Kidney glomerular epithelial cell (primary cell): ENCODE measurements at regions not wholly inside any gene's neighbourhood (a gene's known extent, or its start where the extent isn't known, plus 50 kb on each side); places are given as distances from the start of the nearest gene placed in this dataset.

Source experiments
- DNase-seq: peaks from one replicate; lab custom pipeline; 2025; lab: John Stamatoyannopoulos, UW

DNA sequence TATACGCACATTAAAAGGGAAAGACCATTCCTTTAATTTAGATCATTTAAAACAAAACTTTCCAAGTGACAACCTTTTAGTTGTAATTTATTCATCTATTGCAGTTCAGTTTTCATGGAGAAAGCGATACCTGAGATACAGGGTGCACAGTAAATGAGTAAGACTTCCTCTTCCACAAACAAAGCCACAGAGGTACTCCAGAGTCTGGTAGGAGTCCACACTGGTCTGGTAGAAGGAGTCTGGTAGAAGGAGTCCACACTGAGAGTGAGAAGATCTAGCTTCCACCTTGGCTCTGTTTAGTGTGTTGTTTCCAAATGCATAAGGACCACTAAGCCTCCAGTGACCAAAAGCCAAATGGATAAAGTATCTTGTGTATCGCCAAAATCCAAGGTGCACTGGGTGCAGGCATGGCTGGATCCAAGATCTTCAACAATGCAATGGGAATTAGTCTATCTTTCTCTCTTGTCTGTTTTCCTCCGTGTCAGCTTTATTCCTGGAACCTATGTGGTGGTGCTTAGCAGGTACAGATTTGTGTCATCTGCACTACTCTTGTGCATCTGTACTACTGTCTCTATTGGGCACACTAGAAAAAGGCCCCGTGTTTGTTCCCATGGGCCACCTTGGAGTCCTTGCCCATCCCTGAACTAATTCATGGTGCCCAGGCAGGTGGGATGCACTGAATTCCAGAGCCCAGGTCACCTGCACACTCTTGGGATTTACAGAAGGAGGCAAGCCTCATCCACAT lies 331.1 kb downstream of the BCL11B start:
- DNase-seq, result no peak

DNA sequence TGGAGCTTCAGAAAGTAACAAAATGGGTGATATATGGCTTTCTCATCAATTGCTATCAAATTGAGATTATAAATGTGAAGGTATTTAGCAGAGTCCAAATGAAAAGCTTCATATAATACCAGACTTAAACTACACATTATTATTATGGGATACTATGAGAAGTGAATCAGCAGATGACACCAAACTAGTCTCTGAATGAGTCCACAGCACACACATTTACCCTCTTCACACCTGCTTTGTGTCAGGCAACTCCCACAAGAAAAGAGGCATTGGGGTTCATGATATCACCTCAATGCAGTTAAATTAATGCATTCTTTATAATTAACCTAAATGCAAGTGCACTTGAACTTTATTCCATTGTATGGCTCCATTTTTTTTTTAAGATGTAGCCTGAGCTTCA lies 330.5 kb downstream of the BCL11B start:
- no peak for DNase-seq

DNA sequence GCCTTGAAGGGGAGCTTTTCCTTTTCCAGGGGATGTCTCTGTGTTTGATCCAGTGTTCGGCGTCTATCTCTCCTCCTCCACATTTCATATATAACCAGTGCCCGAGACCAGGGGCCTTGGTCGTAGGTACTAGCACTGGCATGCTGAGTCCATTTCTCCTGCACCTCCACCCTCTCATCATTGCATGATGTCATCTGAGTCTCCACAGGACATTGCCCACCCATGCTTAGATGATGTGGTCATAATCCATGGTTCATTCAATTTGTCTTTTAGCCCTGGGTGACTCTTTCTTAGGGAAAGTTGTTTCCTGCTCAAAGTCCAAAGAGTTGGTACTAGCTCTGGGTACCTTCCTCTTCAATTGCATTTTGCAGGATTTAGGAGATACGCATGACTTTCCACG lies 328.1 kb downstream of the BCL11B start:
- DNase-seq, result no peak

DNA sequence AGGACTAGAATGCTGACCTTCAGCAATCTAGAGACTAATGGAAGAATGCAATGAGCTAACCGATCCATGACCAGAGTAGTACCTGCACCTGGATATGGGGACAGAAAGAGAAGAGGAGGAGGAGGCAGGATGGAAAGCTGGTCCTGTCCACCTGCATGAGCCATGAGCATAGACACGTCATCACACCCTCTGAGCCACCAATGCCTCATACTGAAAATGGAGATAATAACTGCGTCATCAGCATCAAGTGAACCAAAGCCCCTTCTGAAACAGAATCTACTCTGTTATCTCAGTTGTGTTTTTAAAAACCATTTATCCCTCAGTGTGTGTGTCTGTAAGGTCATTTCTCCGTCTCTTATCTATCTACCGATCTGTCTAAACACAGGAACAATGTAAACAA lies 327.0 kb downstream of the BCL11B start:
- no peak for DNase-seq

DNA sequence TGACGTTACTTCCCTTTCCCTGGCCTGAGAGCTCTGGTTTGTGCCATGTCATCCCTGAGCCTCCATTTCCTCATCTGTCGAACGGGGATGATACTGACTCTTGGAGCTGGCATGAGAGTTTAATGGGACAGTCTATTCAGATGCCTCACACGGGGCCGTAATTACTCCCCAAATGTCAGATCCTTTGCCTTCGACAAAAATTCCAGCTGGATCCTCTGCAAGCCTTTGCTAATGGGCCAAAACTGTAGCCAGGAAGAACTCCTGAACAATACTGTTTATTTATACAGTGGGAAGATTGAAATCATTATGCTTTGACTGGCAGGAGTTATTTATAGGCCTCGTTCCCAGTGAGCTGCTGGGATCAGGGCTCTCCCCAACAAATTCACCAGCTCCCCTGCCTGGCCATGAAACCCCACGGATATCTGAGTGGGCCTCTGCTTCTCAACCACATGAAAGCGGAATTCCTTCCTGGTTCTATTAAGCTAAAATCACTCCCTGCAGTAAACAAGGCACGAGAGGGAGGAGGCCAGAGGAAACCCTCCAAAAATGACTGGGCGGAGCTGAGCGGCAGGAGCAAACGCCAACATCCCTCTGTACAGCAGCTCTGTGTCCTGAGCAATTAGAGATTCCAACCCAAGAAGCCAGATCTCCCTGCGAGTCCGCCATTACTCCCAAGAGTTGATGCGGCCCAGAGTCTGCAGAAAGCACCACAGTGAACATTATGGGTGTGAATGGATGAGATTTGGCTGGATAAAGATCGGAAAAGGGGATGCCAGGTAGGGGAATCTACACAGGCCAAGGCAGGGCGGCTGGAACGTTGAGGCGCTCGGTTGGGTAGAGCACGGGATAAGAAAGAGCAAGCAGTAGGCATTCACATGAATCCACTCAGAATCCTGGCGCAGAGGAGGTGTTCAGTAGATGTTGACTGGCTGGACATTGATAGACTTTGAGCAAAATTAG lies 326.1 kb downstream of the BCL11B start:
- DNase-seq, result no peak

DNA sequence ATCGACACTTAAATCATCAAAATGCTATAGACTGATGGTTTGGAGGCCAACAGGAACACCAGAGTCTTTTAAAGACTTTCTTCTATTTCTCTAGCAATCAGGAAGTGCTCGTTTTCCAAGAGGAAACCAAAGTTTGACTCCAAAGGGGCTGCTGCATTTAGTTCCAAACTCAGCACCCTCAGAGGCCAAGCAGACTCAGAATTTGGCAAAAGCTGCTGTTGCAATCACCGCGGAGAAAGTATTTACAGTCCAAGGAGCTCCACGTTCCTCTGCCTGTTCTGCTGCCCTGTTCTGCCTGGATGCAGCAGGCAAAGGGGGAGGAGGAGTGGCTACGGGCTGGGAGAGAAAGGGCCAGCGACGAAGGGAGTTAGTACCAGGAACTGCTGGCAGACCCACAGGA lies 325.1 kb downstream of the BCL11B start:
- DNase-seq, result peak; percentile 8

DNA sequence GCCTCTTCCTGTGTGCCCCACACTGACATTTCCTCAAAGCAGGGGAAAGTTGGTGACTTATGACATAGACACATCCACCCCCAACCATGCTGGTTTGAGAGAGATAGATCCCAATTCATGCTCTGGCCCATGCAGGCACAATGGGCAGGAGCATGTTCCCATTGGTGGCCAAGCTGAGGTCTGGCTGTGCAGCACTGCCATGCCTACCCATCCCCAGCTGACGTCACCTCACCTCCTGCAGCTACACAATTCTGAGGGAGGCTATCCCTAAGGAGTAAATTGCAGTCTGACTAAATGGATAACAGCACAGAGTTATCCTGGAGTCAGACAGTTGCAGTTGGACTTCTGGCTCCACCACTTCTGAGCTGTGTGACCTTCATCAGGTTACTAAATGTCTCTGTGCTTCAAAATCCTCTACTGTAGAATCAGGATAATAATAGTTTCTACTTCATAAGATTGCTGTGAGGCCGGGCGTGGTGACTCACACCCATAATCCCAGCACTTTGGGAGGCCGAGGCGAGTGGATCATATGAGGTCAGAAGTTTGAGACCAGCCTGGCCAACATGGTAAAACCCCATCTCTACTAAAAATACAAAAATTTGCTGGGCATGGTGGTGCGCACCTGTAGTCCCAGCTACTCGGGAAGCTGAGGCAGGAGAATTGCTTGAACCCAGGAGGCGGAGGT lies 323.9 kb downstream of the BCL11B start:
- no peak for DNase-seq

DNA sequence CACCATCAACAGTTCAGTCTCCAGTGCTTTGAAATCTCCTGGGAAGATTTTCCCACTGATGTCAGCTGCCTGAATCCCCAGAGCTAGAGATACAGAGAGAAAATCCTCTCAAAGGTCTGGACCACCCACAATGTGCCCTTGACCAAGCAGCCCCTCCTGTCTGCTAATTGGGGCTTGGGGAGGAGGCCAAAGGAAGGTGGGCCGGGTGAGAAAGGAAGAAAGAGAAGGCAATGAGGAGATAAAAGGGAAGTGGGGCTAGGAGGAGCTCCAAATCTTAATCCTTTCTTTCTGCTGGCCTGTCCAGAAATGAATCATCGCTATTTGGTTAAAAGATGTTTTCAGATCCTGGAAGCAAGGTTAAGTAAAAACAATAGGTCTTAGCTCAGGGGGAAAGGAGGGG lies 322.9 kb downstream of the BCL11B start:
- no peak for DNase-seq

DNA sequence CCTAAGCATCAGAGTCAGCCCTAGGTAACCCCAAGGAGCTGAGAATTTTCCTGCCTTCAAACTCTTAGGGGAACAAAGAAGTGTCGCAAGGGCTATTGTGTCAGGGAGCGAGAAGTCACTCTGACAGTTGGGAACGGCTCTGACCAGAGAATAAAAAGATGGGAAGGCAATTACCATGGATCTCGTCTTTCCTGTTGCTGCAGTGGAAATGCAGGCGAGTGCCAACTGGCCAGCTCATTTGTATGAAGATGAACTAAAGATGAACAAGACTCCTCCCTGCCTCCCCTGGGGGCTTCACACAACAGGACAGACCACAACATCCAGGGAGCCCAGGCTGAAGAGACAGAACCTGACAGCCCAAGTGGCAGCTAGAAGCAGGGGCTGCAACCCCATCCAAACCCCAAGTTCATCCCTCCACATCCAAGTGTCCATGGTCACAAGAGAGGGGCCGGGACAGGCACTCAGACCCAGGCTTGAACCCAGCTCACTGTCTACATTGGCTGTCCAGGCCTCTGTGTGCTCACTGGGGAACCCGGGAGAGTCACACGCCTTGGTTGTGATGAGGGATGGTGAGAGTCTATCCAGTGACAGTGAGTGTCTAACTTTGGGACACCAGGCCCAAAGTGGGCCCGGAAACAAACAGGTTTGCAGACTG lies 322.4 kb downstream of the BCL11B start:
- DNase-seq, result no peak

DNA sequence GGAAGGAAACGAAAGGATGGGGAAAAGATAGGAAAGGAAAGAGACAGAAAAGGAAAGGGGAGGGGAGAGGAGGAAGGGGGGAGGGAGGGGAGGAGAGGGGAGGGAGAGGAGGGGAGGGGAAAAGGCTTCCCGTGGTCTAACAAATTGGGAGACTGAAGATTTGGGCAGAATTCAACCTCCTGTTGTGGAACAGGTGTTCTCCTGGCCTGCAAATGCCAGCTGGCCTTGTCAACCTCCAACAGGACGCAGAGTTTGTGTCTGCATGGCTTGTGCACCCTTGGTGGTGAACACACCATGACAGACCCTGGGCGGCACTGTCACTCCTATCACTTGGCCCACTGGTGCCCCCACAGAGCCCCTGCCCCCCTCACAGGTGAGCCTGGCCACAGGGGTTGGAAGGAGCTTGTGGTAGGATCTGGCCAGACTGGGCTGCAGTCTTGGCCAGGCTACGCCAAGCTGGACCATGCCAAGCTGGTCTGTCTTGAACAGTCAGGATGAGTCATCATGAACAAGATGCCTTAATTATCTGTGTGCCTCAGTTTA lies 321.6 kb downstream of the BCL11B start:
- DNase-seq, result no peak

DNA sequence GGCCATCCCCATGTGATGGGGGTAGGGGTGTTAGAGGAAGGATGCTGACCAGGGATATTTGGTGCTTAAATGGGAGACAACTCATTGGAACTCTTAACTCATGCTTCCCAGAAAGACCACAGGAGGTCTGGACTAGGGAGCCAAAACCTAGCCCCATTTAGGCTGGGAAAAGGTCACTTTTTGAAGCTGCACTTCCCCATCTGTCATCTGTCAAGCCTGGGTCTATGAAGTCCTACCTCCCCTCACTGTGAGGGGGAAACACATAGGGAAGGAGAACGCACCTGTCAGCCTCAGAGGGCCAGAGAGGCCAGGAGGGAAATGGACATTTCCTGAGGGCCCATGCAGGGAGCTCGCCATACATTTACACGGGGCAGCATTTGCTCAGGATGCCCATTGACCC lies 321.0 kb downstream of the BCL11B start:
- no peak for DNase-seq

DNA sequence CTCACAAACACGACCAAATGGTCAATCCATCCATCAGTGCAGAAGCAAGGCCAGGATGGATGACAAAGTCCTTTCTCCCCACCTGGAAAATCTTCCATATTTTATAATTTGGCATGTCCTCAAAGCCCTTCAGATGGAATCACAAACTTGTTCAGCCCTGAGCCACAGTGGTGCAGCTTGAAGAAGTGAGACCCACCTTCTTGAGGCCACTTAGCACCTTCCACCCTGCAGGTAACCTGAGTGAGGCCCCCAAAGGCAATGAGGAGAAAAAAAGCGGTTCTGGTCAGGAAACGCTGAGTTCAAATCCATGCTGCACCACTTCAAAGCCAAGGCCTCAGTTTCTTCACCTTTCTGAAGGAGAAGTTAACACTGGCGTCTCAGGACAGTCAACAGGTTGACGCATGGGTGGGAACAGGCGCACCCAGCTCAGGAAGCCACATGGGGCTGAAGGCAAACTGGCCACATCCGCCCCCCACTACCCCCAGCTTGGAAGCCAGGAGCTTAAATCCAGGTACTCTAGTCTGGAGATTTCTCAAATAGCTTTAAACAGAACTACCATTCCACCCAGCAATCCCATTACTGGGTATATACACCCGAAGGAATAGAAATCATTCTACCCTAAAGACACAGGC lies 320.4 kb downstream of the BCL11B start:
- no peak for DNase-seq

DNA sequence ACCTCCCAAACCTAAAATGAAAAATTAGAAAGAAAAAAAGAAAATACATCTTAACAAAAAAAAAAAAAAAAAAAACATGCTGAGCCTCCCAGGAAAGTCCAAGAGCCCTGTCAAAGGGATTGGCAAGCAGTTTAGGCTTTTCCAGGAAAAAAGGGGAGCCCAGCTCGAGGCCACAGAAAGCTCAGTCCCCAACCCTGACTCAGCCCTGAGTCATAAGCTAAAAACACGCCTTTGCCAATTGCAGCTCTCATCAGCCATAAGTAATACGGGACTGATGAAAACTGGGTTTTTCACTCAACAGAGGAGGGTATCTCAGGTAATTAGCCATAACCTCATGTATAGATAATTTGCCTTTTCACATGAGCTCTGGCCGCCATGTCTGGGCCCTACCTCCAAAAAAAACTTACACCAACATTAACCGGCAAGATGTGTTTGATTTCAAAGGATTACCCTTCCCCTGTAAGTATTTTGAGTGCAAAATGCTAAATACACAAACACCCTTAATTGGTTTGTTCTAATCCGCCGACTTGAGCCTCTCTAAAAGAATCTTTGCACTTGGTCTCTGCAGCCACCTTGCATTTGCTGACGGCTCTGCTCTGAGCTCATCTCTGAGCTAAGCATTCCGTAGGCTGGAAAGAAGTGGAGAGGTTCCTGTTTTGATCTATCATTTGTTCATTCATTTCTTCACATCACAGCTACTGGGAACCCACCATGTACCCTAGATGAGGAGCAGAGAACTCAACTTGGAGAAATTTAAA lies 319.2 kb downstream of the BCL11B start:
- DNase-seq, result no peak

DNA sequence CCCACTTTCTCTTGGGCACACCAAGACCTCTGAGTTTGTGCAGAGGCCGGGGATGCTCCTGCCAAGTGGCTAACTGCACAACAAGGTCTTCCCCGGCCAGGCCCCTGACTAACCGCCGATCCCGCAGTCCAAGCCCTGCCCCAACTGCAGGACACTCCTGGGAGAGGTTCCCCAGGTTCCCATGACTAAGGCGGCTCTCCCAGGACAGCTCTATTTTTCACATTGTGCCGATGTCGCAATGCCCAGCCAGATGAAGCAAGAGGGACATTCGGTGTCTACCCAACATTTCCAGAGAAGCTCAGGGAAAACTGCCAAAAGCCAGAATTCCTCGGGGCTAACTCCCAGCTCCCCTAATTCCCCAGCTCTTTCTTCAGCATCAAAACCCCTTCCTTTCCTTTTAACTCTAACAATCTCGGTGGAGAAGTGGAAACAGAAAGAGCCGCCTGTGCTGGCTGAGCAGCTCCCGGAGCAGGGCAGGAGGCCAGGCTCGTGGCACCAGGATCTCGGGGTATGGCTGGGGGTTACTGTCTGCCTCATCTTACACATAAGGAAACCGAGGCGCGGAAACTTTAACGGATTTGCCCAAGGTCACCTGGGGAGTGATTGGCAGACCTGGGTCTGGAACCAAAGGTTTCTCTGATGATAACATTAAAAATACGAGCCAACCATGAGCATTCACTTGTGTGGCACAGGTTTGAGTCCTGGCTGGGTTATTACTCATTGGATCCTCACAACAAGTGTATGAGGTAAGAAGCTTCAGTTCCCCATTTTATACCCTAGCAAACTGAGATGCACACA lies 318.2 kb downstream of the BCL11B start:
- no peak for DNase-seq

DNA sequence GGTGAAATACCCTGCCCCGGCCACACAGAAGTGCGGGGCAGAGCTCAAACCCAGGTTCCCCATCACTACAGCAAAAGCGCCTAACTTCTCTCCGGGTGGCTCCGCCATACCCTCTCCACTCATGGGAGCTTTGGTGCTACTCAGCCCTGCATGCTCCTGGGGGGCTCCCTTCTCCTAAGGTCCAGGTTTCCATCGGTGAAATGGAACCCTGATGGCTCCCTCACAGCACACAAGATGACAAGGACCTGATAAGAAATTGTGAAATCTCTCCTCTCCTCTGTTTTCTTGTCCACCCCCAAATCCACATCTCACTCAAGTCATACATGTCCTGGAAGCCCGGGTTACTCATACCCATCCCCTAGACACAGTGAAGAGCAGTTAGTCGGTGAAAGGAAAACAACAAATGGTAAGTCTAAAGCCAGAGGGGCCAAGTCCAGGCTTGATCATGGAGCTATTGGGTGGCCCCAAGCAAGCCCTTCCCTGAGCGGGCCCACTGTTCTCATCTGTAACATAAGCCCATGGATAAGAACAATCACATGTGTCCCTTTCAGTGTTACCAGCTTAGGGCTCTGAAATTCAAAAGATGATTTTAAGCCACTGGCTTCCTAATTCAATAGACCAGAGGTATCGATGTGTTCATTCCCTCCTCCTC lies 317.5 kb downstream of the BCL11B start:
- DNase-seq, result no peak

DNA sequence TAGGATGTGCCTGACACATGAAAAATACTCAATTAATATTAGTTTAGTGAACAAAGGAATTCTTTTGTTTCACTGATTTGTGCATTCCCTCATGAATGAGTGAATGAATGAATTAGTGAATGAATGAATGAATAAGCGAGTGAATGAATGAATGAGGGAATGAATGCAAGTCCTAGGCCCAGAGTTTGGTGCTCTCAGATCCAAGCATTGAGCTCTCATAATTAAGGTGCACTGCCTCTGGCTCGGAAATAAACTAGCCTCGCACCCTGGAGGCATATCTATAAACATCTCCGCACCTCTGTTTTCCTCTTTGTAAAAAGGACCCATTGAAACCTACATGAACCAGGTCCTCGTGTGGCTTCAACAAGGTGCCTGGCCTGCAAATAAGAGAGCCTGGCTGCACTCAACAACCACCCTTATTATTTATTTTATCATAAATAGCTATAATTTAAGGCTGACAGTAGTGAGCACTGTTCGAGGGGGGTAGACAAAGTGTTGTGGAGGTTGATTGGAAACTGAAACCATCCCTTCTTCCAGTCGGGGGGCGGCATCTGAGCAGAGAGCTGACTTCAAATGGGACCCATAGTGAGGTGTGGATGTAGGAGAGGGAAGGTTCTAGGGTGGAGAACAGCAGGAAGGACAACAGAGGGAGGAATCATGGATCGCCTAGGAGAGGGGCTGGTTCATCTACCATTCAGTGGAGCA lies 316.8 kb downstream of the BCL11B start:
- no peak for DNase-seq

DNA sequence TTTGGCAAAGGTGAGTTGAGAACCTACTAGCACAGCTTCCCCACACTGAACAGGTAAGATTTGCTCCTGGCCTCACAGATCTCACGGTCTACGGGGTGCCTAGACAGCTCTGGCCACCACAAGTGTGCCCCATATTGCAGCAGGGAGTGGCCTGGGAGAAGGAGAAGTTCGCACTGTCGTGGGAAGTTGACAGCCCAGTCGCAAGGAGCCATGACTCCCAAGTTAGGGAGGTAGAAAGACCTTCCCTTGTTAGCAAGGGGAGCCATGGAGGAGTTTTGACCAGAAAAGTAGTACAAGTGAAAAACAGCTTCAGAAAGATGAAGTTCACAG lies 316.3 kb downstream of the BCL11B start:
- DNase-seq, result no peak

DNA sequence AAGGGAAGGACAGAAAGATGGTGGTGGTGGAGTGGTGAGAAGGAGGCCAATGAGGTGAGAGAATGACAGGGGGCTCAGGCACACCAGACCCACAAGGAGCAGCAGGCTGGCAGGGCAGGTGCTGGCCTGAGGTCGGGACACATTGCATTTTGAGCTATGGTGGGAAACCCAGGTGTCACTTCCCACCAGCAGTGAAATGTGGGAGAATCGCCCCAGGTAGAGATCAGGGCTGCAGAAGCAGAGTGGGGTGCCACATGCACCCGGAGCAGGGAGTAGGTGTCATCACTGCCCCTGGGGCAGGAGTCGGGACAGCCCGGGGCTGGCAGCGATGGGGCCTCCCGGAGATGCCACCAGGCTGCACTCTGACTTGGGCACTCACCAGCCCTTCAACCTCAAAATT lies 315.8 kb downstream of the BCL11B start:
- no peak for DNase-seq

DNA sequence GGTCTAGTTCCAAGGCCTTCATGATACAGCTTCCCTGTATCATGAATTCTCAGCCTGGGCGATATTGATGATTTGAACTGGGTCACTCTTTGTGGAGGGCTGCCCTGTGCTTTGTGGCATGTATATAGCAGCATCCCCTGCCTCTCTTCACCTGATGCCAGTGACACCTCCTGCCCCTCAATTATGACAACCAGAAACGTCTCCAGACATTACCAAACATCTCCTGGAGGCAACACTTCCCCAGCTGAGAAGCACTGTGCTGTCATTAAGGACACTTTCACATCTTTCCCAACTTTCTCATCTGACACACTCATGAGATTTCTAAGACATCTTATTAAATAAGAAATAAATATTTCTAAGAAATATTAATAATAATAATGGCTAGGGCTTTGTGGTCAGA lies 315.3 kb downstream of the BCL11B start:
- no peak for DNase-seq
